ENCODE measurements at regions not wholly inside any gene's neighbourhood (a gene's known extent, or its start where the extent isn't known, plus 50 kb on each side); places are given as distances from the start of the nearest gene placed in this dataset.
"Not testable (repeated sequence)": the region's sequence is repeated elsewhere in the genome, so short reads cannot be mapped to it uniquely, and the experiment has no call there.

DNA sequence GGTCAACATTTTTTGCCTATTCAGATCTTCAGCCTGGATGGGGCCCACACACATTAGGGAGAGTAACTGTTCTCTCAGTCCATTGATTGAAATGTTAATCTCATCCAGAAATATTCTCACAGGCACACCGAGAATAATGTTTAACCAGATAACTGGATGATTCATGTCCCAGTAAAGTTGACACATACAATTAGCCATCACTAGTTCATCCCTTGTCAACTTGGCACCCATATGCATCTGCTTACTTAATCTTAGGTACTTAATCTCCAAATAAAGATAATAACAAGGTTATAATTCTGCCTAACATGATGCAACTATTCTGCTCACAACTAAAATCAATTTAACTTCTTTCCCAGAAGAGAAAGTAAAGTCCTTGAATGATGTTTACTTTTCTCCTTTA lies 502.6 kb downstream of the ADRA2A start:
- DNase-seq (ENCODE audit: low read depth in 2 of 2): no peak

DNA sequence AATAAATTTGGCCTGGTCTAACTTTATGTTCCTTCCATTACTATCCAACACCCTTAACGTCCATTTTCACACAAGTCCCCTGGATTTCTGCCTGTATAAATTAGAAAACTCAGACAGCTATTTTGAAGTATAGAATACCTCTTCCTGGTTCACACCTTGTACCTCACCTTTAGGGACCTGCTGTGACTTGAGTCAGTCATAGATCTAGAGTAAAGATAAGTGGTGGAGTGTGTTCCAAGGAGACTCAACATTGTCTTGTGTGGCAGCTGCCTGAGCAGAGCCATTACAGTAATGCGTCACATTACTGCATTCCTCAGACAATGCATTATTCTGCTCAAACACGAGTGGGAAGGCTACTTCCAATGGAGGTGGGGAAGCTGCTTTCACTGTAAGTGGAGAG lies 513.9 kb downstream of the ADRA2A start:
- no peak for DNase-seq (ENCODE audit: low read depth in 2 of 2)

DNA sequence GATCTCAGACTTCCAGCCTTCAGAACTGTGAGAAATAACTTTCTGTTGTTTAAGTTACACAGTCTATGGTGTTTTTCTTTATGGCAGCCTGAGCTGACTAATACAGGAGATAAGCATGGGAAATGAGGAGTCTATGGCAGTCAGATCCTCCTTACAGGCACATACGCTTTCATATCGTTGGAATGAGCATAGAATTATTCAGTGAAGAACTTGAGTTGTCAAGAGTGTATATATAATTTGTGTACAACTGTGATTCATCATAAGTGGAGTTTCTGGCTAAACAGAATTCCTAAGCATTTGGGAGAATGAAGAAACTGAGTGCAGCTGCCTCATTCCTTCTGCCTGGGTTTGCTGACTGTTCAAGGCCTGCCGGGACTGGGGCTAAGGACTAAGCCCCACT lies 516.7 kb downstream of the ADRA2A start:
- no peak for DNase-seq (ENCODE audit: low read depth in 2 of 2)

GRCh38 chr10:111595173-111595572 lies 518.3 kb downstream of the ADRA2A start:
- no peak for DNase-seq (ENCODE audit: low read depth in 2 of 2)

- DNase-seq (ENCODE audit: low read depth in 2 of 2): peak; percentile 16 to 24
Measured at GRCh38 chr10:111598433-111599059, 521.7 kb downstream of the ADRA2A start.

GRCh38 chr10:111599943-111600342 lies 523.1 kb downstream of the ADRA2A start:
- DNase-seq (ENCODE audit: low read depth in 2 of 2): no peak

- no peak for DNase-seq (ENCODE audit: low read depth in 2 of 2)
Measured at GRCh38 chr10:111600772-111601171, 523.9 kb downstream of the ADRA2A start.

GRCh38 chr10:111612273-111612672 lies 535.4 kb downstream of the ADRA2A start:
- no peak for DNase-seq (ENCODE audit: low read depth in 2 of 2)

DNA sequence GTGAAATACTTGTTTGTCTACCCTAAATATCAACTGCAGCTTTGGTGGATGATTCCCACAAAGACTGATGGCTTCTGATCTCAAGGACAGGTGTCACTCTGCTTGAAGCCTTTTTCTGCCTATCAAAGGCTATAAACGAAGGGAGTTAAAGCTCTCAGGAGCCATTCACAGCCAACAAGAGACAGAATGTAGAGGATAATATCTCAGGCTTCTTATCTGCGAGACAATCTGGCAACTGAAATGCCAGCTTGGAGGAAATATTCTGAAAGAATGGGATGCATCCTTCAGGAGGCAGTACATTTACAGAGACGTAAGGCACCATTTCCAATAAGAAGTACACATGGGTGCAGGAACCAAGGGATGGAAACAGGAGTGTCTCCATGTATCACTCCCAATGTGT lies 549.4 kb downstream of the GPAM start:
- DNase-seq (ENCODE audit: low read depth in 2 of 2): no peak

DNA sequence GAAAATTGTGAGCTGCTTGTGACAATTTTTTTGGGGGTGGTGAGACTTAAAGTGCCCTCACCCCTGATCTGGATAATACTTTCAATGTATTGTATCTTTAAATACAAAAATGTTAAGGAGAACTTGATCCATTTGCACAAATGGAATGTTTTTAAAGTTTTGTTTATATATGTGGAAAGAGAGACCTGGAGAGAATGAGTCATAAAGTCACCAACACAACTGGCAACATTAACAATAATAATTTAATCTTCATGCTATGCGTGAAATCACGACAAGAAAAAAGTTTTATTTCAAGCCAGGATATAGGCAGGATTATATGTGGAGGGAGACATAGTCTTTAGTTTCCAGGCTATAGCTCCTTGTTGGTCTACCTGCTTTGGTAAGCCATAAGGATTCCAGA lies 537.5 kb downstream of the GPAM start:
- DNase-seq (ENCODE audit: low read depth in 2 of 2): no peak

- no peak for DNase-seq (ENCODE audit: low read depth in 2 of 2)
Measured at GRCh38 chr10:111648046-111648445, 535.5 kb downstream of the GPAM start.

- not testable (repeated sequence) for DNase-seq (ENCODE audit: low read depth in 2 of 2)
Measured at GRCh38 chr10:111649080-111649479, 534.5 kb downstream of the GPAM start.

- DNase-seq (ENCODE audit: low read depth in 2 of 2): no peak
Measured at GRCh38 chr10:111650088-111650487, 533.5 kb downstream of the GPAM start.

DNA sequence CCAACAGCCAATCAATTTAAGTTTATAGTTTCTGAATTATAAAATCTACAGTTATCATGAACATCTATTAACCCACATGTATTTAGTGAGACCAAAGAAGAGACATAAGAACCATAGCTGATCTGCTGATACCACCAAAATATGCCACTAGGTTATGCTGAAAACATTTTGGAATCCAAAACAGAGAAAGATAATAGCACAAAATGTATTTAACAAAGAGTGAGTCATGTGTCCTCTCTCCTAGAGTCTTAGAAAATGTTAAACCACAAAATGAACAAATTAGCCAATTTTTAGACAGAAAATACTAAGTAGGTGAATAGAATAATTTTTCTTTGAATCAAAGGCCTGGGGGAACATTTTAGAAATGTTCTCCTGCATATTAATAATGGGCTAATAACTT lies 527.5 kb downstream of the GPAM start:
- DNase-seq (ENCODE audit: low read depth in 2 of 2): no peak

GRCh38 chr10:111677759-111678158 lies 505.8 kb downstream of the GPAM start:
- DNase-seq (ENCODE audit: low read depth in 2 of 2): no peak

GRCh38 chr10:111686796-111687195 lies 496.8 kb downstream of the GPAM start:
- no peak for DNase-seq (ENCODE audit: low read depth in 2 of 2)

DNA sequence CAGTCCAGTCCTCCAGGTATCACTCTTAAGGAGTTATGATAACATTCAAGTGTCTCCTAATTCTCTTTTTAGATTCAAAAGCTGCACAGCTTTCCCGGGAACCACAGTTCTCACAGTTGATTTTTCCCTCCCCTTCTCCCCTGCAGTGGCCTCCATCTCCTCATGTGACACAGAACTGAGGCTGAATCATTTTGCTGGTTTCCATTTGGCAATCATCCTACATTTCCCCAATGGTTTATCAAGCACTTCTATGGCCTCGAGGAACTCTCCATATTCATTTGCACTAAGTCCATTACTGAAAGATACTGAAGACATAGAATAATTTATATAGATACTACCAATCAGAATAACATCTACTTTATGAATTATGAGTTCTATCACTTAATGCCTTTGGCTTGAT lies 484.9 kb downstream of the GPAM start:
- DNase-seq (ENCODE audit: low read depth in 2 of 2): no peak

DNA sequence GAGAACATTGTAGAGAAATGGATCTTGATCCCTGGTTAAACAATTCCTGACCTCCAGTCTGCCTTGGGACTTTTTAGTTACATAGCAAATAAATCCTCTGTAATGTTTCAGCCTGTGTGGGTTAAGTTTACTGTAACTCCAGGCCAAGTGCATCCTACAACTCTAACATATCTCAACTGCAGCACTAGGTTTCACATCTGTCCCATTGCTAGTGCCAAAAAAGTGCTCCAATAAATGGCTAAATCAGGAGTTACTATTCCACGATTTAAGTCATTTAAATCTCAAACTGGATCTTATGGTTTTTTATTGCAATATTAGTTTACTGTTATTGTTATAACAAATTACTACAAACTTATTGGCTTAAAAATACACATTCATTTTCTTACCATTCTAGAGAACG lies 479.6 kb downstream of the GPAM start:
- no peak for DNase-seq (ENCODE audit: low read depth in 2 of 2)

DNA sequence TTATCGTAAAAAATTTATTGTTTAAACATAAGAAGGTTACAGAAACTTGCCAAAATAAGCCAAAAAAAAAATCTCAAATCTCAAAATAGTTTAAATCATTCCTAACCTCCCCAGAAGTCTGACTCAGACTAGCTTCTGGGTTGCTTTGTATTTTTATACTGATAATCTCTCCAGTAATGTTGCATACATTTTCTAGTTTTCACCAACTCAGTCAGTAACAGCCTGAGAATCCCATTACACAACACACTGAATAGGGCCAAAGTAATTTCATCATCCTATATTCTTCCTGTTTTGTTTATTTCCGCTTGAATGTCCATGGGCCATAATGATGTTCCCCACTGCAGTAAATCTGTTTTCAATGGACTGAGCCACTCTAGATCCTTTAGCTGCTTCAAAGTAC lies 478.5 kb downstream of the GPAM start:
- no peak for DNase-seq (ENCODE audit: low read depth in 2 of 2)

- DNase-seq (ENCODE audit: low read depth in 2 of 2): no peak
Measured at GRCh38 chr10:111706331-111706730, 477.2 kb downstream of the GPAM start.

DNA sequence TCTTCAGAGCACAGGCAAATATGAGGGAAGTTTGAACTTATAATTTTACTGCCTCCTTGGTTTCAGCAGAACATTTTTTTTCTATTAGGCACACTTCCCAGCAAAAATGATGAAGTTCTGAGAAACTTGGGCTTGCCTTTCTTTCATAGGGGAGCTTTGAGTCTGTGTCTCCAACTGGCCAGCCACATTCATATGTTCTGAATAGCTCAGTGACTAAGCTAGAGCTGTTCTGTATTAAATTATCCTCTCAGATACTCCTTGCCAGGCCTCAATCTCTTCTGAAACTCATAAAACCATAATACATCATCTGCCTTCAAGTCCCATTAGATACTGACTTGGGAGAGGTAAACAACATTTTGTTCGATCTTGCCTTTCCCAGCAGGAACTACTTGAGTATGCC lies 476.5 kb downstream of the GPAM start:
- no peak for DNase-seq (ENCODE audit: low read depth in 2 of 2)

GRCh38 chr10:111709603-111710002 lies 474.0 kb downstream of the GPAM start:
- DNase-seq (ENCODE audit: low read depth in 2 of 2): no peak

GRCh38 chr10:111716032-111716431 lies 467.5 kb downstream of the GPAM start:
- no peak for DNase-seq (ENCODE audit: low read depth in 2 of 2)

GRCh38 chr10:111724121-111724520 lies 459.4 kb downstream of the GPAM start:
- DNase-seq (ENCODE audit: low read depth in 2 of 2): no peak
